Skin epidermis (tissue), 12 donors: ENCODE measurements at regions not wholly inside any gene's neighbourhood (a gene's known extent, or its start where the extent isn't known, plus 50 kb on each side); places are given as distances from the start of the nearest gene placed in this dataset.

Source experiments
- H3K27ac ChIP-seq, 21 experiments: fragments of 200-600 bp; sonication (generic) in 11 of 21; one replicate each; pipeline ENCODE4 v1.5.0; 2020; ENCODE audit warnings: mild to moderate bottlenecking in 3 of 21, inconsistent platforms in 2 of 21, moderate library complexity in 2 of 21
- H3K4me3 ChIP-seq, 7 experiments: fragments of 200-600 bp; sonication (generic) in 2 of 7; one replicate each; pipeline ENCODE4 v1.5.0; 2020; ENCODE audit warnings: inconsistent platforms in 2 of 7, mild to moderate bottlenecking in 2 of 7, moderate library complexity in 1 of 7

GRCh38 chr2:67671464-67672450 is 274.6 kb downstream of the ETAA1 start:
- H3K4me3 ChIP-seq = no peak overlapping the region
- no peak overlapping the region for H3K27ac ChIP-seq

- no peak overlapping the region for H3K27ac ChIP-seq
- no peak overlapping the region for H3K4me3 ChIP-seq
Measured at GRCh38 chr2:67674668-67675067, 277.5 kb downstream of the ETAA1 start.

GRCh38 chr2:67684991-67685390 is 287.9 kb downstream of the ETAA1 start:
- Histone ChIP-seq H3K4me3 (no peak overlapping the region), H3K27ac (no peak overlapping the region)

GRCh38 chr2:67686254-67686653 is 289.1 kb downstream of the ETAA1 start:
- Histone ChIP-seq H3K4me3 (no peak overlapping the region), H3K27ac (no peak overlapping the region)

GRCh38 chr2:67689186-67689585 is 292.1 kb downstream of the ETAA1 start:
- Histone ChIP-seq H3K27ac (no peak overlapping the region), H3K4me3 (no peak overlapping the region)

GRCh38 chr2:67689651-67690050 is 292.5 kb downstream of the ETAA1 start:
- Histone ChIP-seq H3K4me3 (no peak overlapping the region), H3K27ac (no peak overlapping the region)

- Histone ChIP-seq H3K27ac (no peak overlapping the region), H3K4me3 (no peak overlapping the region)
Measured at GRCh38 chr2:67694445-67694844, 297.3 kb downstream of the ETAA1 start.

- no peak overlapping the region for H3K27ac ChIP-seq
- no peak overlapping the region for H3K4me3 ChIP-seq
Measured at GRCh38 chr2:67701011-67701410, 303.9 kb downstream of the ETAA1 start.

GRCh38 chr2:67702284-67702683 is 305.2 kb downstream of the ETAA1 start:
- no peak overlapping the region for H3K27ac ChIP-seq
- H3K4me3 ChIP-seq = no peak overlapping the region

GRCh38 chr2:67702937-67703336 is 305.8 kb downstream of the ETAA1 start:
- Histone ChIP-seq H3K4me3 (no peak overlapping the region), H3K27ac (no peak overlapping the region)

- Histone ChIP-seq H3K4me3 (no peak overlapping the region), H3K27ac (no peak overlapping the region)
Measured at GRCh38 chr2:67706082-67706481, 308.9 kb downstream of the ETAA1 start.

- no peak overlapping the region for H3K4me3 ChIP-seq
- H3K27ac ChIP-seq = no peak overlapping the region
Measured at GRCh38 chr2:67707896-67708295, 310.8 kb downstream of the ETAA1 start.

- no peak overlapping the region for H3K4me3 ChIP-seq
- no peak overlapping the region for H3K27ac ChIP-seq
Measured at GRCh38 chr2:67709835-67710234, 312.7 kb downstream of the ETAA1 start.

- Histone ChIP-seq H3K27ac (no peak overlapping the region), H3K4me3 (no peak overlapping the region)
Measured at GRCh38 chr2:67712484-67712883, 315.4 kb downstream of the ETAA1 start.

GRCh38 chr2:67713376-67713775 is 316.2 kb downstream of the ETAA1 start:
- Histone ChIP-seq H3K27ac (no peak overlapping the region), H3K4me3 (no peak overlapping the region)

- Histone ChIP-seq H3K27ac (no peak overlapping the region), H3K4me3 (no peak overlapping the region)
Measured at GRCh38 chr2:67716895-67717396, 319.8 kb downstream of the ETAA1 start.

GRCh38 chr2:67717692-67718091 is 320.6 kb downstream of the ETAA1 start:
- Histone ChIP-seq H3K4me3 (no peak overlapping the region), H3K27ac (no peak overlapping the region)

- Histone ChIP-seq H3K4me3 (no peak overlapping the region), H3K27ac (no peak overlapping the region)
Measured at GRCh38 chr2:67719351-67719750, 322.2 kb downstream of the ETAA1 start.

- no peak overlapping the region for H3K4me3 ChIP-seq
- no peak overlapping the region for H3K27ac ChIP-seq
Measured at GRCh38 chr2:67721516-67721915, 324.4 kb downstream of the ETAA1 start.

GRCh38 chr2:67724261-67724660 is 327.1 kb downstream of the ETAA1 start:
- Histone ChIP-seq H3K4me3 (no peak overlapping the region), H3K27ac (no peak overlapping the region)

- H3K27ac ChIP-seq = no peak overlapping the region
Measured at GRCh38 chr2:67725731-67726130, 328.6 kb downstream of the ETAA1 start.

More at GRCh38 chr2:67725731-67726130, 328.6 kb downstream of the ETAA1 start:
- no peak overlapping the region for H3K4me3 ChIP-seq
